IPS-15b (cell line): ENCODE measurements at regions not wholly inside any gene's neighbourhood (a gene's known extent, or its start where the extent isn't known, plus 50 kb on each side); places are given as distances from the start of the nearest gene placed in this dataset.

ENCODE experiments used
- H3K27me3 ChIP-seq: one replicate; pipeline ENCODE4 v1.6.1; 2013; ENCODE audit warnings: low read length; ENCODE audit not compliant: control insufficient read depth, insufficient read depth
- H3K36me3 ChIP-seq: one replicate; pipeline ENCODE4 v1.6.1; 2013; ENCODE audit warnings: low read length; ENCODE audit not compliant: control insufficient read depth, insufficient read depth
- H3K4me1 ChIP-seq: one replicate; pipeline ENCODE4 v1.6.1; 2013; ENCODE audit warnings: mild to moderate bottlenecking, low read length; ENCODE audit not compliant: control insufficient read depth, insufficient read depth
- H3K4me3 ChIP-seq: one replicate; pipeline ENCODE4 v1.5.1; 2013; ENCODE audit warnings: low read depth, low read length
- H3K9ac ChIP-seq: one replicate; pipeline ENCODE4 v1.6.1; 2013; ENCODE audit warnings: low read depth, mild to moderate bottlenecking, low read length
- H3K9me3 ChIP-seq: one replicate; pipeline ENCODE4 v1.6.1; 2013; ENCODE audit warnings: mild to moderate bottlenecking, low read length; ENCODE audit not compliant: control insufficient read depth, insufficient read depth

- no peak overlapping the region for H3K9ac ChIP-seq
- no peaks in the 10 kb centered on the region for H3K27me3 ChIP-seq
- no peaks in the 10 kb centered on the region for H3K36me3 ChIP-seq
Observed at GRCh38 chr4:135741583-135741982, 1540.0 kb upstream of the PABPC4L start.

GRCh38 chr4:135739354-135739753, 1537.8 kb upstream of the PABPC4L start:
- Histone ChIP-seq H3K4me1 (peaks cover 3% of the 10 kb centered on the region), H3K27me3 (no peaks in the 10 kb centered on the region), H3K9ac (no peak overlapping the region), H3K4me3 (no peak overlapping the region), H3K36me3 (no peaks in the 10 kb centered on the region), H3K9me3 (no peaks in the 10 kb centered on the region)

More at GRCh38 chr4:135741583-135741982, 1540.0 kb upstream of the PABPC4L start:
- peaks cover 3% of the 10 kb centered on the region for H3K4me1 ChIP-seq
- H3K9me3 ChIP-seq, result no peaks in the 10 kb centered on the region
- no peak overlapping the region for H3K4me3 ChIP-seq

- Histone ChIP-seq H3K4me3 (no peak overlapping the region), H3K9ac (no peak overlapping the region), H3K36me3 (no peaks in the 10 kb centered on the region), H3K4me1 (no peaks in the 10 kb centered on the region), H3K9me3 (no peaks in the 10 kb centered on the region), H3K27me3 (no peaks in the 10 kb centered on the region)
Observed at GRCh38 chr4:135735512-135735911, 1533.9 kb upstream of the PABPC4L start.

GRCh38 chr4:135732448-135732847, 1530.9 kb upstream of the PABPC4L start:
- no peaks in the 10 kb centered on the region for H3K27me3 ChIP-seq
- H3K4me3 ChIP-seq, result no peak overlapping the region
- H3K36me3 ChIP-seq, result no peaks in the 10 kb centered on the region
- no peaks in the 10 kb centered on the region for H3K9me3 ChIP-seq
- H3K4me1 ChIP-seq, result no peaks in the 10 kb centered on the region
- H3K9ac ChIP-seq, result no peak overlapping the region

GRCh38 chr4:135731682-135732081, 1530.1 kb upstream of the PABPC4L start:
- Histone ChIP-seq H3K4me1 (no peaks in the 10 kb centered on the region), H3K4me3 (no peak overlapping the region), H3K27me3 (no peaks in the 10 kb centered on the region), H3K9me3 (no peaks in the 10 kb centered on the region), H3K9ac (no peak overlapping the region), H3K36me3 (no peaks in the 10 kb centered on the region)

GRCh38 chr4:135724421-135724820, 1522.8 kb upstream of the PABPC4L start:
- H3K4me3 ChIP-seq, result no peak overlapping the region
- no peak overlapping the region for H3K9ac ChIP-seq
- H3K4me1 ChIP-seq, result no peaks in the 10 kb centered on the region
- no peaks in the 10 kb centered on the region for H3K9me3 ChIP-seq
- no peaks in the 10 kb centered on the region for H3K27me3 ChIP-seq
- no peaks in the 10 kb centered on the region for H3K36me3 ChIP-seq

GRCh38 chr4:135718019-135718418, 1516.4 kb upstream of the PABPC4L start:
- Histone ChIP-seq H3K27me3 (no peaks in the 10 kb centered on the region), H3K9me3 (no peaks in the 10 kb centered on the region), H3K4me1 (no peaks in the 10 kb centered on the region), H3K9ac (no peak overlapping the region), H3K4me3 (no peak overlapping the region), H3K36me3 (no peaks in the 10 kb centered on the region)

- H3K4me1 ChIP-seq, result no peaks in the 10 kb centered on the region
- H3K36me3 ChIP-seq, result no peaks in the 10 kb centered on the region
- H3K27me3 ChIP-seq, result no peaks in the 10 kb centered on the region
- H3K4me3 ChIP-seq, result no peak overlapping the region
- no peak overlapping the region for H3K9ac ChIP-seq
- no peaks in the 10 kb centered on the region for H3K9me3 ChIP-seq
Observed at GRCh38 chr4:135705343-135705742, 1503.8 kb upstream of the PABPC4L start.

GRCh38 chr4:135694066-135694465, 1492.5 kb upstream of the PABPC4L start:
- no peak overlapping the region for H3K4me3 ChIP-seq
- H3K4me1 ChIP-seq, result no peaks in the 10 kb centered on the region
- no peaks in the 10 kb centered on the region for H3K27me3 ChIP-seq
- no peak overlapping the region for H3K9ac ChIP-seq
- no peaks in the 10 kb centered on the region for H3K36me3 ChIP-seq
- no peaks in the 10 kb centered on the region for H3K9me3 ChIP-seq

- no peak overlapping the region for H3K9ac ChIP-seq
- no peaks in the 10 kb centered on the region for H3K9me3 ChIP-seq
- H3K36me3 ChIP-seq, result no peaks in the 10 kb centered on the region
- no peaks in the 10 kb centered on the region for H3K27me3 ChIP-seq
- no peak overlapping the region for H3K4me3 ChIP-seq
- no peaks in the 10 kb centered on the region for H3K4me1 ChIP-seq
Observed at GRCh38 chr4:135684001-135684400, 1482.4 kb upstream of the PABPC4L start.

GRCh38 chr4:135672202-135672601, 1470.6 kb upstream of the PABPC4L start:
- Histone ChIP-seq H3K36me3 (no peaks in the 10 kb centered on the region), H3K4me1 (no peaks in the 10 kb centered on the region), H3K9ac (no peak overlapping the region), H3K9me3 (no peaks in the 10 kb centered on the region), H3K27me3 (no peaks in the 10 kb centered on the region), H3K4me3 (no peak overlapping the region)

- Histone ChIP-seq H3K4me1 (no peaks in the 10 kb centered on the region), H3K27me3 (no peaks in the 10 kb centered on the region), H3K9ac (no peak overlapping the region), H3K36me3 (no peaks in the 10 kb centered on the region), H3K4me3 (no peak overlapping the region), H3K9me3 (no peaks in the 10 kb centered on the region)
Observed at GRCh38 chr4:135670548-135670947, 1469.0 kb upstream of the PABPC4L start.
